ENCODE measurements at regions not wholly inside any gene's neighbourhood (a gene's known extent, or its start where the extent isn't known, plus 50 kb on each side); places are given as distances from the start of the nearest gene placed in this dataset.

DNA sequence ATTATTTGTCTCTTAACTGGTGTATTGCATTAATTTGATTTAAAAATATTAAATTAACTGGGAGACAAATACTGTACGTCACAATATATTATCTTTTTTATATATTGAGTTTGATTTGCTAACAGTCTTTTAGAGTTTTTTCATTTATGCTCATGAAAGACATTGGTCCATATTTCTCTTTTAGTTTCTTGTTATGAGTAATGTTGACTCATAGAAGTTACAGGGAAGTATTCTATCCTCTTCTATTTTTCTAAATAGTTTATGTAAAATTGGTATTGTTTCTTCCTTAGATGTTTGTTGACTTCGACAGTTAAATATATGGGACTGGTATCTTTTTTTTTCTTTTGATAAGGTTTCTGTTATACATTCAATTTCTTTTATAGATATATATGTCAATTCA lies 1115.6 kb upstream of the CITED2 start:
- H3K4me2 ChIP-seq (ENCODE audit: insufficient read depth, low read length): no peak overlapping the region
- no peak overlapping the region for H3K27ac ChIP-seq (ENCODE audit: extremely low read depth, low read depth, low read length)
- BruUV-seq (replicated peaks): no TSS peak
- peaks cover 0 to 5% of the 10 kb centered on the region in 2 experiments; a peak in 2 of 5 replicates for H3K4me1 ChIP-seq (replicated peaks in 1 of 2; ENCODE audit: control insufficient read depth in 2 of 2, insufficient read depth in 2 of 2, low read length in 2 of 2)
- H3K36me3 ChIP-seq (ENCODE audit: control insufficient read depth, insufficient read depth, low read length): no peaks in the 10 kb centered on the region
- TF ChIP-seq U2AF1 (optimal IDR thresholded peaks at IDR 0.05; ENCODE audit: low read depth, low read length) (no peak), ZNF140 (CRISPR knock-in tag; IDR thresholded peaks at IDR 0.05) (no peak), POLR3G (IDR thresholded peaks at IDR 0.05; ENCODE audit: extremely low read depth, insufficient read length, insufficient replicate concordance) (no peak), NFRKB (IDR thresholded peaks at IDR 0.05; ENCODE audit: low read depth) (no peak)
- ChIA-PET CTCF (ENCODE audit: low intra/inter-chr PET ratio) (no interaction called here), POLR2A (no interaction called here)
- WGBS (ENCODE audit: insufficient coverage, low coverage, missing lambda C conversion rate): 42% methylated on average over 2 of the region's 2 CpGs
- FAIRE-seq (no peak), DNase-seq (ENCODE audit: extremely low read depth in 1 of 4, low spot score in 3 of 4) (no peak), ATAC-seq (no peak)
- H4K20me1 ChIP-seq (replicated peaks; ENCODE audit: control insufficient read depth, insufficient read depth, low read length): no peaks in the 10 kb centered on the region
- H3K9ac ChIP-seq (ENCODE audit: insufficient read depth in 1 of 2, low read depth in 2 of 2, low read length in 2 of 2): no peak overlapping the region
- in situ Hi-C loops (cut with MboI): no loop called here
- no peak overlapping the region for H2AFZ ChIP-seq (ENCODE audit: low read depth, low read length)
- intact Hi-C loops (cut with micrococcal nuclease): no loop called here
- no peaks in the 10 kb centered on the region for H3K9me1 ChIP-seq (ENCODE audit: control insufficient read depth, insufficient read depth, low read length)
- no peaks in the 10 kb centered on the region; the same call in 1 of the 2 replicates for H3K9me3 ChIP-seq (replicated peaks; ENCODE audit: control insufficient read depth, insufficient read depth, low read depth, low read length)
- H3K4me3 ChIP-seq: no peak overlapping the region
- H3K27me3 ChIP-seq (ENCODE audit: control insufficient read depth in 2 of 2, insufficient read depth in 2 of 2, low read length in 2 of 2): no peaks in the 10 kb centered on the region
- no peaks in the 10 kb centered on the region for H3K79me2 ChIP-seq (ENCODE audit: control insufficient read depth, insufficient read depth, low read length)

DNA sequence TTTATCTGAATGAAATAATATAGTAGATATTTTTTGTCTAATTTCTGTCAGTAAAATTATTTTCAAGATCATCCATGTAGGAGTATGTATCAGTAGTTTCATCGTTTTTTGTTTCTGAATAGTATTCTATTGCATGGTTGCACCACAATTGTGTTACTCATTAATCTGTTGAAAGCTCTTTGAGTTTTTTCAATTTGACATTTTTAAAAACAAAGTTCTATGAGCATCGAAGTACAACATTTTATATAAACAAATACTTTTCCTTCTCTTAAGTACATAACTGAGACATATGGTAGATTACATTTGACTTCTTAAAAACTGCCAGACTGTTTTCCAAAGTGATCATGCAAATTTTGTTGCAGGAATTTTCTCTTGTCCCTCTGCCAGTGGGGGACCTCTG lies 1113.1 kb upstream of the CITED2 start:
- intact Hi-C loops (cut with micrococcal nuclease): no loop called here
- no peak for DNase-seq (ENCODE audit: extremely low read depth in 1 of 4, low spot score in 3 of 4)
- TF ChIP-seq HDGF (IDR thresholded peaks at IDR 0.05) (no peak), ZNF79 (CRISPR knock-in tag; IDR thresholded peaks at IDR 0.05; ENCODE audit: low read depth) (no peak), ZNF253 (CRISPR knock-in tag; conservative IDR thresholded peaks at IDR 0.05) (no peak), SIX5 (IDR thresholded peaks at IDR 0.05; ENCODE audit: borderline replicate concordance in 1 of 2, insufficient read depth in 1 of 2, low read depth in 1 of 2, low read length in 2 of 2) (no peak), ZNF766 (CRISPR knock-in tag; conservative IDR thresholded peaks at IDR 0.05) (no peak), ZNF507 (tag; conservative IDR thresholded peaks at IDR 0.05) (no peak), MED1 (CRISPR knock-in tag; IDR thresholded peaks at IDR 0.05; ENCODE audit: borderline replicate concordance) (no peak), ZNF707 (CRISPR knock-in tag; conservative IDR thresholded peaks at IDR 0.05) (no peak), TAF9B (IDR thresholded peaks at IDR 0.05; ENCODE audit: partially characterized antibody) (no peak), EZH2 (IDR thresholded peaks at IDR 0.05; ENCODE audit: borderline replicate concordance, low read depth, low read length) (no peak), RBM39 (optimal IDR thresholded peaks at IDR 0.05; ENCODE audit: low read depth, low read length) (no peak), MTA1 (IDR thresholded peaks at IDR 0.05; ENCODE audit: borderline replicate concordance) (no peak), DNMT1 (IDR thresholded peaks at IDR 0.05) (no peak), BMI1 (IDR thresholded peaks at IDR 0.05; ENCODE audit: low read length) (no peak)
- TF ChIP-seq, protein P1, sequence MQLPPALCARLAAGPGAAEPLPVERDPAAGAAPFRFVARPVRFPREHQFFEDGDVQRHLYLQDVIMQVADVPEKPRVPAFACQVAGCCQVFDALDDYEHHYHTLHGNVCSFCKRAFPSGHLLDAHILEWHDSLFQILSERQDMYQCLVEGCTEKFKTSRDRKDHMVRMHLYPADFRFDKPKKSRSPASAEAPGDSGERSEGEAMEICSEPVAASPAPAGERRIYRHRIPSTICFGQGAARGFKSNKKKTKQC (CRISPR knock-in tag; IDR thresholded peaks at IDR 0.05): no peak

More for the DNA sequence above, 1113.1 kb upstream of the CITED2 start:
- H3K36me3 ChIP-seq (ENCODE audit: control insufficient read depth, insufficient read depth, low read length): no peaks in the 10 kb centered on the region
- no peak overlapping the region for H3K4me3 ChIP-seq
- peaks cover 0 to 5% of the 10 kb centered on the region in 2 experiments; a peak in 2 of 5 replicates for H3K4me1 ChIP-seq (replicated peaks in 1 of 2; ENCODE audit: control insufficient read depth in 2 of 2, insufficient read depth in 2 of 2, low read length in 2 of 2)
- H3K27ac ChIP-seq (ENCODE audit: extremely low read depth, low read depth, low read length): no peak overlapping the region
- H2AFZ ChIP-seq (ENCODE audit: low read depth, low read length): no peak overlapping the region
- H3K9me1 ChIP-seq (ENCODE audit: control insufficient read depth, insufficient read depth, low read length): no peaks in the 10 kb centered on the region
- H3K9me3 ChIP-seq (replicated peaks; ENCODE audit: control insufficient read depth, insufficient read depth, low read depth, low read length): no peaks in the 10 kb centered on the region; the same call in 1 of the 2 replicates
- H4K20me1 ChIP-seq (replicated peaks; ENCODE audit: control insufficient read depth, insufficient read depth, low read length): no peaks in the 10 kb centered on the region
- no peak overlapping the region for H3K4me2 ChIP-seq (ENCODE audit: insufficient read depth, low read length)
- ChIA-PET POLR2A (no interaction called here), CTCF (ENCODE audit: low intra/inter-chr PET ratio) (no interaction called here)
- no peak overlapping the region for H3K9ac ChIP-seq (ENCODE audit: insufficient read depth in 1 of 2, low read depth in 2 of 2, low read length in 2 of 2)
- no peak for ATAC-seq
- no TSS peak for BruUV-seq (replicated peaks)
- no peak for FAIRE-seq
- H3K27me3 ChIP-seq (ENCODE audit: control insufficient read depth in 2 of 2, insufficient read depth in 2 of 2, low read length in 2 of 2): no peaks in the 10 kb centered on the region
- 33% methylated on average over 2 of the region's 2 CpGs for WGBS (ENCODE audit: insufficient coverage, low coverage, missing lambda C conversion rate)
- in situ Hi-C loops (cut with MboI): no loop called here
- no peaks in the 10 kb centered on the region for H3K79me2 ChIP-seq (ENCODE audit: control insufficient read depth, insufficient read depth, low read length)

Measured in K562 (cell line).